WTC11 (cell line): ENCODE measurements at regions not wholly inside any gene's neighbourhood (a gene's known extent, or its start where the extent isn't known, plus 50 kb on each side); places are given as distances from the start of the nearest gene placed in this dataset.

ENCODE experiments used
- CBFB ChIP-seq: sonication (generic); formaldehyde crosslinking; IDR thresholded peaks from 2 replicates; pipeline ENCODE4 v1.8.1; 2022; ENCODE audit warnings: mild to moderate bottlenecking, low read depth, missing genetic modification reagents
- CTCF ChIP-seq: fragments of 200-600 bp; IDR thresholded peaks from 2 replicates; pipeline ENCODE4 v1.8.0; 2022; ENCODE audit warnings: antibody characterized with exemption
- ESRRA ChIP-seq: sonication (generic); formaldehyde crosslinking; IDR thresholded peaks from 2 replicates; pipeline ENCODE4 v1.8.1; 2022; ENCODE audit warnings: mild to moderate bottlenecking, missing genetic modification reagents, borderline replicate concordance
- JUN ChIP-seq: sonication (generic); formaldehyde crosslinking; IDR thresholded peaks from 2 replicates; pipeline ENCODE4 v1.8.0; 2023; ENCODE audit warnings: mild to moderate bottlenecking, missing genetic modification reagents
- NFYB ChIP-seq: sonication (generic); formaldehyde crosslinking; conservative IDR thresholded peaks from 2 replicates; pipeline ENCODE4 v1.8.0; 2022; ENCODE audit warnings: low read depth, missing genetic modification reagents
- SMAD3 ChIP-seq: sonication (generic); formaldehyde crosslinking; IDR thresholded peaks from 2 replicates; pipeline ENCODE4 v1.8.0; 2022; ENCODE audit warnings: missing genetic modification reagents, mild to moderate bottlenecking, borderline replicate concordance
- SMAD4 ChIP-seq: sonication (generic); formaldehyde crosslinking; IDR thresholded peaks from 2 replicates; pipeline ENCODE4 v1.8.0; 2022; ENCODE audit warnings: mild to moderate bottlenecking, missing genetic modification reagents
- USF1 ChIP-seq: sonication (generic); formaldehyde crosslinking; IDR thresholded peaks from 2 replicates; pipeline ENCODE4 v1.8.0; 2022; ENCODE audit warnings: mild to moderate bottlenecking, missing genetic modification reagents
- ZNF121 ChIP-seq: sonication (generic); formaldehyde crosslinking; IDR thresholded peaks from 2 replicates; pipeline ENCODE4 v1.8.0; 2023; ENCODE audit warnings: missing genetic modification reagents
- ZNF138 ChIP-seq: sonication (generic); formaldehyde crosslinking; conservative IDR thresholded peaks from 2 replicates; pipeline ENCODE4 v1.8.1; 2022; ENCODE audit warnings: mild to moderate bottlenecking, moderate library complexity, missing genetic modification reagents

DNA sequence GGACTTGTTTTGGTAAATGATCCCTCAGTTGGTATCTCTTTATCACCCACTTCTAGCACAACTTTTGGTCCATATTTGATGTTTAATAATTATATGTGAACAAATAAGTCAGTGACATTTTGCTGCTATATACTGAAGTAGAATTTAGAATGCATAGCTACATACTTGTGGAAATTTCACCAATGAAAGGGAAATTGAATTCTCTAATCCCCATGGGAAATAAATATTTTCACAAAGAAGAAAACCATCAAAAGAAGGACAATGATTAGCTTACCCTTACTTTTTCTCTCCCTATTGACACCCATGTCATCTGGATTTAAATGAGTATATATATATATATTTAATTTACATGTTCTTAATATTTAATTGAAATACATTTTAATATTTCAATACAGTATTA lies 94.3 kb upstream of the DAB2 start:
- TF ChIP-seq ZNF121 (CRISPR knock-in tag) (no peak), SMAD4 (no peak), ZNF138 (CRISPR knock-in tag) (no peak), CTCF (no peak), CBFB (CRISPR knock-in tag) (no peak), ESRRA (CRISPR knock-in tag) (no peak), SMAD3 (no peak), JUN (CRISPR knock-in tag) (no peak), USF1 (CRISPR knock-in tag) (no peak), NFYB (CRISPR knock-in tag) (no peak)
